DOHH2 (cell line): ENCODE measurements at regions not wholly inside any gene's neighbourhood (a gene's known extent, or its start where the extent isn't known, plus 50 kb on each side); places are given as distances from the start of the nearest gene placed in this dataset.

Source experiments
- CTCF ChIP-seq: fragments of 200-600 bp; sonication (generic); IDR thresholded peaks from one replicate; pipeline ENCODE4 v1.5.1; 2014; ENCODE audit warnings: antibody characterized with exemption, mild to moderate bottlenecking, low read depth, low read length; ENCODE audit not compliant: poor library complexity, severe bottlenecking
- EZH2phosphoT487 ChIP-seq: fragments of 200-600 bp; sonication (generic); IDR thresholded peaks from 2 replicates; pipeline ENCODE4 v1.6.1; 2017; ENCODE audit warnings: borderline replicate concordance, mild to moderate bottlenecking, antibody characterized with exemption, low read length, moderate library complexity, mixed read lengths

GRCh38 chrX:66833426-66833825 lies 194.5 kb upstream of the EDA2R start:
- TF ChIP-seq CTCF (no peak), EZH2phosphoT487 (no peak)
